ENCODE measurements at regions not wholly inside any gene's neighbourhood (a gene's known extent, or its start where the extent isn't known, plus 50 kb on each side); places are given as distances from the start of the nearest gene placed in this dataset.
"Not testable (repeated sequence)": the region's sequence is repeated elsewhere in the genome, so short reads cannot be mapped to it uniquely, and the experiment has no call there.

DNA sequence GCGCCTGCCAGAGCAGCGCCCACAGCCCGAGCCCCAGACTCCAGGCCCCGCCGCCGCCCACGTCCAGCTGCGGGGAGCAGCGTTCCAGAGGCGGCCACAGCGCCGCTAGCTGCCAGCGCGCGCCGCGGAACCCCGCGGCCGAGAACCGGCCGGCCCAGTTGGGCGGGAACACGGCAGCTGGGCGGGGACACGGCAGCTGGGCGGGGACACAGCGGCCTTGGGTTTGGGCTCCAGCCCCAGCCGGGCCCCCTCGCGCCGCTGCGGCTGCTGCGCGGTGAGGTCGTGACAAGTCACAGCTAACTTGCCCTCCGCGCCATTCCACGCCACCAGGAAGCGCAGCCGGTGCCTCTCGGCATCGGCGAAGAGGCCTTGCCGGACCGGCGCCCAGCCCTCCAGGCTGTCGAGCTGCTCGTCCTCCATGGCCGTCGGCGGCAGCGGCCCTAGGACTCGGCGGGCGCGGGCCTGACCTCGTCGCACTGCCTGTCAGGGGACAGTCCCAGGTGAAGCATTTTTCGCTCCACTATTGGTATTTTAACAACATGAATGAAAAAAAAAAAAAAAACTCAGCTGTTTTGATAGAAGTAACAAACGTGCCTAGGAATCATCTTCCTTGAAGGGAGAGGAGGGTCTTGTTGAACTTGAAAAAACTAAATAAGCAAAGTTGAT, 56.6 kb upstream of the GOLGA8N start:
- H3K36me3 ChIP-seq = not testable (repeated sequence)
- WGBS, 2 donors (ENCODE audit: low coverage in 1 of 2) = 0% methylated on average over 6 of the region's 61 CpGs; no CpG with 5 or more reads in 1 of the 2 donors

GRCh38 chr15:32536057-32536493, 57.2 kb upstream of the GOLGA8N start:
- H3K36me3 ChIP-seq; H3K27ac ChIP-seq; H3K4me1 ChIP-seq; in situ Hi-C loops (cut with MboI; ENCODE audit: low pct_ligation_motif_present in 1 of 4, low pct_unique_long_range_greater_than_20kb in 1 of 4, low sequenced_read_pairs in 3 of 4); intact Hi-C loops (cut with DNase I; ENCODE audit: low total_unique reads); H3K4me3 ChIP-seq; DNase-seq; H3K9me3 ChIP-seq; H3K27me3 ChIP-seq: not testable (repeated sequence)
- WGBS, 2 donors (ENCODE audit: low coverage in 1 of 2) = no CpG with 5 or more reads among the region's 55 CpGs

More for the DNA sequence above, 56.6 kb upstream of the GOLGA8N start:
- H3K9me3 ChIP-seq; intact Hi-C loops (cut with DNase I; ENCODE audit: low total_unique reads); H3K4me1 ChIP-seq; H3K27me3 ChIP-seq; in situ Hi-C loops (cut with MboI; ENCODE audit: low pct_ligation_motif_present in 1 of 4, low pct_unique_long_range_greater_than_20kb in 1 of 4, low sequenced_read_pairs in 3 of 4): not testable (repeated sequence)
- TF ChIP-seq POLR2AphosphoS5 (IDR thresholded peaks at IDR 0.05) = peak in 1 of 3 donors; percentile 14
- Histone ChIP-seq H3K27ac (peak overlapping the region; percentile 77 to 87 (median 83)), H3K4me3 (peak overlapping the region; percentile 40 to 58 (median 46))
- DNase-seq = peak; percentile 43

GRCh38 chr15:32535150-32535898, 57.9 kb upstream of the GOLGA8N start:
- in situ Hi-C loops (cut with MboI; ENCODE audit: low pct_ligation_motif_present in 1 of 4, low pct_unique_long_range_greater_than_20kb in 1 of 4, low sequenced_read_pairs in 3 of 4); H3K27ac ChIP-seq; H3K4me1 ChIP-seq; intact Hi-C loops (cut with DNase I; ENCODE audit: low total_unique reads); H3K27me3 ChIP-seq; H3K36me3 ChIP-seq; H3K4me3 ChIP-seq; DNase-seq; H3K9me3 ChIP-seq: not testable (repeated sequence)
- WGBS, 2 donors (ENCODE audit: low coverage in 1 of 2) = no CpG with 5 or more reads among the region's 10 CpGs

DNA sequence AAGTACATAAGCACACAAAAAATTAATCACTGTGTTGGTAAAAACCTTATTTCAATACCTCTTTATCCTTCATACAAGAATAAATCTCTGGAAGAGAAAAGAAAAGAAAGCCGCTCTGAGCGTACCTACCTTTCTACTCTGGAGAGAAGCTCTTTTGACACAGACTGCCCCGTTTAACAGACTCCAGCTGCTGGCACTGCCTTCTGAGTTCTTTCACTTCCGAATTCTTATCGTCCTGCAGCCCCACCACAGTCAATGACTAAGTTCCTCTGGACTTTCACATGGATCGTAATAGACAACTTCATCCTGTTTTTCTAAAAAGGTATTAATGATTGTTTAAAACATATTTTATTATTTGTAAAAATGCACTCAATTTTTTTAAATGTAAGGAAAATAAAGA, 67.5 kb upstream of the GOLGA8O start:
- in situ Hi-C loops (cut with MboI; ENCODE audit: low pct_ligation_motif_present in 1 of 4, low pct_unique_long_range_greater_than_20kb in 1 of 4, low sequenced_read_pairs in 3 of 4); DNase-seq; H3K9me3 ChIP-seq; H3K4me3 ChIP-seq; H3K27ac ChIP-seq; intact Hi-C loops (cut with DNase I; ENCODE audit: low total_unique reads); H3K4me1 ChIP-seq; H3K27me3 ChIP-seq; H3K36me3 ChIP-seq: not testable (repeated sequence)
- WGBS, 2 donors (ENCODE audit: low coverage in 1 of 2) = 89% methylated on average over 6 of the region's 6 CpGs; no CpG with 5 or more reads in 1 of the 2 donors

- H3K36me3 ChIP-seq; in situ Hi-C loops (cut with MboI; ENCODE audit: low pct_ligation_motif_present in 1 of 4, low pct_unique_long_range_greater_than_20kb in 1 of 4, low sequenced_read_pairs in 3 of 4); intact Hi-C loops (cut with DNase I; ENCODE audit: low total_unique reads); DNase-seq; H3K27ac ChIP-seq; H3K4me1 ChIP-seq; H3K27me3 ChIP-seq; H3K9me3 ChIP-seq; H3K4me3 ChIP-seq: not testable (repeated sequence)
- WGBS, 2 donors (ENCODE audit: low coverage in 1 of 2) = 98% methylated on average over 9 of the region's 9 CpGs; no CpG with 5 or more reads in 1 of the 2 donors
Observed at GRCh38 chr15:32522421-32522820, 67.0 kb upstream of the GOLGA8O start.

DNA sequence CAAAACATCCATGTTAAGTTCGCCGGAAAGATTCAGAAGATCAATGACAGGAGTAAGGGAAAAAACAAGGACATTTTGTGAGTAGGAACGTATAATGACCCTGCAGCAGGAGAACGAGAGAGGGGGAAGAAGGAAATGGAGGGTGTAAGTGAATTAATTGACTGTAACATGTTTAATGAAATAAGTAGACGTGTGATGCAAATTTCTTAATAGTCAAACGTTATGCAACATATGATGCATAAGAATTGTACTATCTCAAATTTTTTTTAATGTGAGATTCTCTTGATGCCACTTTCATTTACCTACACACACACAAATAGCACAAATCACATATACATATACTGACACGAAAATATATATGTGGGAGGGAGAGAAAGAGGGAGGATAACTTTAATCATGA, 63.5 kb upstream of the GOLGA8O start:
- H3K9me3 ChIP-seq; H3K36me3 ChIP-seq; intact Hi-C loops (cut with DNase I; ENCODE audit: low total_unique reads); DNase-seq; H3K27me3 ChIP-seq; H3K27ac ChIP-seq; in situ Hi-C loops (cut with MboI; ENCODE audit: low pct_ligation_motif_present in 1 of 4, low pct_unique_long_range_greater_than_20kb in 1 of 4, low sequenced_read_pairs in 3 of 4); H3K4me1 ChIP-seq; H3K4me3 ChIP-seq: not testable (repeated sequence)
- WGBS, 2 donors (ENCODE audit: low coverage in 1 of 2) = 89 to 98% methylated on average over 5 to 7 of the region's 7 CpGs

- intact Hi-C loops (cut with DNase I; ENCODE audit: low total_unique reads); H3K9me3 ChIP-seq; H3K4me1 ChIP-seq; H3K27ac ChIP-seq; H3K27me3 ChIP-seq; DNase-seq; H3K36me3 ChIP-seq; in situ Hi-C loops (cut with MboI; ENCODE audit: low pct_ligation_motif_present in 1 of 4, low pct_unique_long_range_greater_than_20kb in 1 of 4, low sequenced_read_pairs in 3 of 4); H3K4me3 ChIP-seq: not testable (repeated sequence)
- 88 to 94% methylated on average over 17 to 20 of the region's 20 CpGs for WGBS, 2 donors (ENCODE audit: low coverage in 1 of 2)
Observed at GRCh38 chr15:32518013-32518412, 62.6 kb upstream of the GOLGA8O start.

DNA sequence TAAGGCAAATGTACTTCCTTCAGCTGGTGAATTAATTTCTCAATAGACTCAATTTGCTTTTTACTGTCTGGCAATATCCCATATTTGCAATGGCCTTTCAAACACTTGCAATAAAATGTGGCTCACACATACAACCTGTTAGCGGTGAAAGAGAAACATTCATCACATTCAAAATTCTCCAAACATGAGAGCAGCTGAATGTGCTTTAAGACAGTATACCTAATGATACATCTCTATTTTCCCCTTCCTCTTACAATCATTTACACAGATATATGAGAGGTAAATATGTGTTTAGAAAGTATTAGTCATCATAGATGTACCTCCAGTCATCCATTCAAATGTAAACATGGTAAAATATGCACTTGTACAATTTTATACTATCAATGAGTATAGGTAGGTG, 61.5 kb upstream of the GOLGA8O start:
- H3K27ac ChIP-seq; H3K27me3 ChIP-seq; H3K36me3 ChIP-seq; in situ Hi-C loops (cut with MboI; ENCODE audit: low pct_ligation_motif_present in 1 of 4, low pct_unique_long_range_greater_than_20kb in 1 of 4, low sequenced_read_pairs in 3 of 4); H3K9me3 ChIP-seq; DNase-seq; H3K4me1 ChIP-seq; intact Hi-C loops (cut with DNase I; ENCODE audit: low total_unique reads); H3K4me3 ChIP-seq: not testable (repeated sequence)
- WGBS, 2 donors (ENCODE audit: low coverage in 1 of 2) = 67% methylated on average over 1 of the region's 1 CpG

DNA sequence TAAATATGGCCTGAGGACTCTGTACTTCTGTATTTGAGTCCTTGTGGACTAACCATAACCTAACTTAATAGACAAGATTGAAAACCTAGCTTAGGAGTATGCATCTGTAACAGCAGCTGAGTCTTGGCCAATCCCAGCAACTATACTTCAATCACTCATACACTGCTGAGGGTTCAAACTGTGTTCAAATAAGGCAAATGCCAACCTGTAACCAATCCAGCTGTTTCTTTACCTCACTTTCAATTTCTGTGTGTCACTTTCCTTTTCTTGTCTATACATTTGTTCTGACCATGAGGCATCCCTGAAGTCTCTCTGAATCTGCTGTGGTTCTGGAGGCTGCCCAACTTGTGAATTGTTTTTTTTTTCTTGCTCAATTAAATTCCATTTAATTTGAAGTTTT, 57.9 kb upstream of the GOLGA8O start:
- in situ Hi-C loops (cut with MboI; ENCODE audit: low pct_ligation_motif_present in 1 of 4, low pct_unique_long_range_greater_than_20kb in 1 of 4, low sequenced_read_pairs in 3 of 4) = not testable (repeated sequence)

DNA sequence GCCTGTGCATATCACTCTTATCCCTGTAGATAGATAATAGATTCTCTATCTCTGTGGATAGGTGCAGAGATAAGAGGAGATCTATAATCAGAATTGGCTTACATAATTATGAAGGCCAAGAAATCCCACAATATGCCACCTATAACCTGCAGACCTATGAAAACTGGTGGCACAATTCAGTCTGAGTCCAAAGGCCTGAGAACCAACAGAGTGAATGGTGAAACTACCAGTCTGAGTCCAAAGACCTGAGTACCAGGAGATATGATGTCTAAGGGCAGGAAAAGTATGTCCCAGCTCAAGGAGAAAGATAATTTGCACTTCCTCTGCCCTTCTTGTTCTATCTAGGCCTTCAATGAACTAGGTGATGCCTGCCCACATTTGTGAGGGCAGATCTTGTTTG, 54.6 kb upstream of the GOLGA8O start:
- H3K4me3 ChIP-seq; intact Hi-C loops (cut with DNase I; ENCODE audit: low total_unique reads); H3K9me3 ChIP-seq; DNase-seq; H3K27ac ChIP-seq; in situ Hi-C loops (cut with MboI; ENCODE audit: low pct_ligation_motif_present in 1 of 4, low pct_unique_long_range_greater_than_20kb in 1 of 4, low sequenced_read_pairs in 3 of 4); H3K36me3 ChIP-seq; H3K27me3 ChIP-seq; H3K4me1 ChIP-seq: not testable (repeated sequence)

More for the DNA sequence above, 57.9 kb upstream of the GOLGA8O start:
- DNase-seq; H3K9me3 ChIP-seq; H3K27me3 ChIP-seq; H3K4me1 ChIP-seq; H3K36me3 ChIP-seq; H3K27ac ChIP-seq; intact Hi-C loops (cut with DNase I; ENCODE audit: low total_unique reads); H3K4me3 ChIP-seq: not testable (repeated sequence)

GRCh38 chr15:32508081-32508480, 52.6 kb upstream of the GOLGA8O start:
- H3K4me1 ChIP-seq; H3K27me3 ChIP-seq; DNase-seq; H3K36me3 ChIP-seq; H3K4me3 ChIP-seq; H3K27ac ChIP-seq; H3K9me3 ChIP-seq; in situ Hi-C loops (cut with MboI; ENCODE audit: low pct_ligation_motif_present in 1 of 4, low pct_unique_long_range_greater_than_20kb in 1 of 4, low sequenced_read_pairs in 3 of 4); intact Hi-C loops (cut with DNase I; ENCODE audit: low total_unique reads): not testable (repeated sequence)
- WGBS, 2 donors (ENCODE audit: low coverage in 1 of 2) = no CpG with 5 or more reads among the region's 7 CpGs
